ENCODE measurements at regions not wholly inside any gene's neighbourhood (a gene's known extent, or its start where the extent isn't known, plus 50 kb on each side); places are given as distances from the start of the nearest gene placed in this dataset.

DNA sequence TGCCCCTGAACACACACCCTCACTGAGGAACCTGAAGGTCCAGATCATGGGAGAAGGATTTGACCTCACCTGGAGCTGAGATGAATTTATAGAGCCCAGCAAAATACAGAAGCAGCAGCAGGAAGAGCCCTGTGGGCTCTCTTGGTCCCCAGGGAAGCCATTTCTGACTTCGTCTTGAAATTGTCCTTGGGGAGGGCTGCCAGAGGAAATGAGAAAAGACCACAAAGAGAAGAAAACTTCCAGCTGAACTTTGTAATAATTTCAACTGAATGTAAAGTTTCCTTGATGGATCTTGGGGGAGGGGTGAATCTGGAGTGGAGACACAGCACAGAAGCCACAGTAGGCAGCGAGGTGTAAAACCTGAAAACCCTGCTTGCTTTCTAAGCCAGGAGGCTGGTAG, 500.9 kb upstream of the NXPH2 start:
- TF ChIP-seq, protein P1, sequence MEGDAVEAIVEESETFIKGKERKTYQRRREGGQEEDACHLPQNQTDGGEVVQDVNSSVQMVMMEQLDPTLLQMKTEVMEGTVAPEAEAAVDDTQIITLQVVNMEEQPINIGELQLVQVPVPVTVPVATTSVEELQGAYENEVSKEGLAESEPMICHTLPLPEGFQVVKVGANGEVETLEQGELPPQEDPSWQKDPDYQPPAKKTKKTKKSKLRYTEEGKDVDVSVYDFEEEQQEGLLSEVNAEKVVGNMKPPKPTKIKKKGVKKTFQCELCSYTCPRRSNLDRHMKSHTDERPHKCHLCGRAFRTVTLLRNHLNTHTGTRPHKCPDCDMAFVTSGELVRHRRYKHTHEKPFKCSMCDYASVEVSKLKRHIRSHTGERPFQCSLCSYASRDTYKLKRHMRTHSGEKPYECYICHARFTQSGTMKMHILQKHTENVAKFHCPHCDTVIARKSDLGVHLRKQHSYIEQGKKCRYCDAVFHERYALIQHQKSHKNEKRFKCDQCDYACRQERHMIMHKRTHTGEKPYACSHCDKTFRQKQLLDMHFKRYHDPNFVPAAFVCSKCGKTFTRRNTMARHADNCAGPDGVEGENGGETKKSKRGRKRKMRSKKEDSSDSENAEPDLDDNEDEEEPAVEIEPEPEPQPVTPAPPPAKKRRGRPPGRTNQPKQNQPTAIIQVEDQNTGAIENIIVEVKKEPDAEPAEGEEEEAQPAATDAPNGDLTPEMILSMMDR (IDR thresholded peaks at IDR 0.05) = no peak
- TF ChIP-seq POLR2A (IDR thresholded peaks at IDR 0.05) = no peak

All from gastroesophageal sphincter (tissue), 3 donors.